HS-5 (cell line): ENCODE measurements at regions not wholly inside any gene's neighbourhood (a gene's known extent, or its start where the extent isn't known, plus 50 kb on each side); places are given as distances from the start of the nearest gene placed in this dataset.
"Not testable (repeated sequence)": the region's sequence is repeated elsewhere in the genome, so short reads cannot be mapped to it uniquely, and the experiment has no call there.

Source experiments
- DNase-seq: peaks from one replicate; pipeline ENCODE4 v3.0.0-alpha.2; 2012; ENCODE audit warnings: low read depth

DNA sequence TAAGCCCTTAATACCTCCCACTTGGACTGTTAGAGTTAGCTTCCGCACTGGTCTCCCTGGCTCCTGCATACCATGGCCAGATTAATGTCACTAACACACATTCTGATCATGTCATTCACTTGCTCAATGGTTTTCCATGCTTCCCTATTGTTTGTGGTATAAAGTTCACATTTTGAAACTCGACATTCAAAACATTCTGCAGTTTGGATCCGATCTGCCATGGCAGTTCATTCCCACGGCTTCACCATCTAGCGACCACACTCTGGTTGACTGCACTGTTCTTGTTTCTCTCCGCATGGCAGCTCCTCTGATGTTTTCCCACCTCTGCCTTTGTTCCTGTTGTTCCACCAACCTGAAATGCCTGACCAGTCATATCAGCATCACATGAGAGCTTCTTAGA is 87.4 kb upstream of the WAC start:
- DNase-seq: no peak

DNA sequence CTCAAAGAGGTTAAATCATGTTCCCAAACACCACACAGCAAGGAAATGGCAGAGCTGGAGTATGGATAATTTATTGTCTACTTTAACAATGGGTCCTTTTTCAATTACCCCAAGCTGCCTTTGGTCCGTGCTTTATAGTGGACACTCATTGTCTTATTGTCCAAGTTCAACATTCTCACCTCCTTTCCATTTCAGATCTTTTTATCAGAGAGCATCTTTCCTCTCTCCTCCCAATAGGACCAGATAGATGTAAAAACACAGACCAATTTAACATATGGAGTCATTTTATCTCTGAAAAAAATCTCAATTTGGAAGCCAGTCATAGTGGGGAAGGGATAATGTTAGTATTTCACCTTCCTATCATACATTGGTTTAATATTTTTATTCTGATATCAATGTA is 83.5 kb upstream of the WAC start:
- DNase-seq: no peak

DNA sequence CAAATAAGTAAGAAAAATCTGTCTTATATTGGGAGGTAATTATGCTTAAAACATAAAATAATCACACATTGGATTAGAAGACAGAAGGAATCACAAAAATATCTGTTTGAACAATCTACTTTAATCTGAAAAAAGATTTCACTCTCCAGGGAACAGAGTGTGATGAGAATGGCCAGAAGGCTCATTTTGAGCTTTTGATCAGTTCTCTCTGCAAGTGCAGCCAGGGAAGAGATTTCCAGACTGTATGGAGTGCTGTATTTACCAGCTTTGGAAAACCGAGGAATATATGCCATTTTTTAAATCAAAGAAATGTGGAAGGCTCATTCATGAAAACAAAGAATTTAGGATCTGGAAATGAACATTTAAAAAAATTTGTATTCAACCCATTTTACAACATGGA is 83.0 kb upstream of the WAC start:
- DNase-seq: no peak

DNA sequence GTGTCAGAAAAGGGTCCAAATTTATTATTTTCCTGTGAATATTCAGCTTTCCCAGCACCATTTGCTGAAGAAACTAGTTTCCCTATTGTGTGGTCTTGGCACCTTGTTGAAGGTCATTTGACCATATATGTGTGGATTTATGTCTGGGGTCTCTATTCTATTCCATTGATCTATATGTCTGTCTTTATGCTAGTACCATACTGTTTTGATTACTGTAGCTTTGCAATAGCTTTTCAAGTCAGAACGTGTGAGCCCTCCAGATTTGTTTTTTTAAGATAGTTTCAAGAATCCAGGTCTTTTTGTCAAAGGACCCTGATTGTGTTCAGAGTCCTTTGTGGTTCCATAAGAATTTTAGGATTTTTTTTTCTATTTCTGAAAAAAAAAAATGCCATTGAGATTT is 79.0 kb upstream of the WAC start:
- DNase-seq: no peak

DNA sequence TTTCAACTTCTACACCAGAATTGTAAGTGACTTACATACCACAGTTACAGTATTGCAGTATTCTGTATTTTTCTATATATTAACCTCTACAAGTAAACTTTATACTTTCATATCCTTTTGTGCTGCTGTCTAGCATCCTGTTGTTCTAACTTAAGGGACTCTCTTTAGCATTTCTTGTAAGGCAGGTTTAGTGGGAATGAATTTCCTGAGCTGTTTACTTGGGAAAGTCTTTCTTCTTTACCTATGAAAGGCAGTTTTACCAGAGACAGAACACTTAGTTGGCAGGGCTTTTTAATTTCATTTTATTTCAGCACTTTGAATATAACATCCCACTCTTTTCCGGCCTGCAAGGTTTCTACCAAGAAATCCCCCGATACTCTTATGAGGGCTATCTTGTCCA is 75.8 kb upstream of the WAC start:
- no peak for DNase-seq

DNA sequence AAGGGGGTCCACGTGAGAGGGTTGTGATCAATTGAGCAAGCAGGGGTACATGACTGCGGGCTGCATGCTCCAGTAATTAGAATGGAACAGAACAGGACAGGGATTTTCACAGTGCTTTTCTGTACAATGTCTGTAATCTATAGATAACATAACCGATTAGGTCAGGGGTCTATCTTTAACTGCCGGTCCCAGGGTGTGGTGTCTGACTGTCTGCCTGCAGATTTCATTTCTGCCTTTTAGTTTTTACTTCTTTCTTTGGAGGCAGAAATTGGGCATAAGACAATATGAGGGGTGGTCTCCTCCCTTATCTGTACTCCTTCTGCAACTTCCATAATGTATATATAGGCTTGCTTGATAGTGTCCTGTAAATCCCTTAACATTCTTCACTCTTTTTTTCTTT is 75.0 kb upstream of the WAC start:
- DNase-seq: not testable (repeated sequence)

DNA sequence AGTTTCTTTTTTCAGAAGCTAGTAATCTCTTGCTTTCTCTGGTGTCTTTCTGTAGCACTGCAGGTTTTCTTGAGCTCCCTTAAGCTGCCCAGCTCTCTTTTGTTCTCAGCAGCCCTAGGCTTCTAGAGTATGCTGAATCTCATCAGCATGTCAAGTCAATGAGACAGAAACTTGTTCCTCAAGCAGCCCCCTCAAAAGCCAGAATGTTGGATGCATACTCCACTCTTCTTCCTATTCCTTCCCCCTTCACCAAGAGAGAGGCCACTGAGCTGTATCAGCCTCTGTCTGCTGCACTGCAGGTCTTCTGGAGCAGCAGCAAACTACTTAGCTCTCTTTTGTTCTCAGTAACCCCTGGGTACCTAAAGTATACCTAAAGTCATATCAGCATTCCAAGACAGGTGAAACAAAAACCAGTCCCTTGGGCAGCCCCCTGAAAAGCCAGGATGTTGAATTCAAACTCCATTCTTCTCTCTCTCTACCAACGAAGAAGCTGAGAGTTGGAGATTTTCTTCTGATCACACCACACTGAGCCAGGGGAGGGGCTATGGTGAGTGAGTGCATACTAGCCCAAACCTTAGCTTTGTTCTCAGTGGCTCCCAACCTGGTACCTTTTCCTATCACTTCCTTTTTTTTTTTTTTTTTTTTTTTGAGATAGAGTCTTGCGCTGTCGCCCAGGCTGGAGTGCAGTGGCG is 73.3 kb upstream of the WAC start:
- DNase-seq: no peak

DNA sequence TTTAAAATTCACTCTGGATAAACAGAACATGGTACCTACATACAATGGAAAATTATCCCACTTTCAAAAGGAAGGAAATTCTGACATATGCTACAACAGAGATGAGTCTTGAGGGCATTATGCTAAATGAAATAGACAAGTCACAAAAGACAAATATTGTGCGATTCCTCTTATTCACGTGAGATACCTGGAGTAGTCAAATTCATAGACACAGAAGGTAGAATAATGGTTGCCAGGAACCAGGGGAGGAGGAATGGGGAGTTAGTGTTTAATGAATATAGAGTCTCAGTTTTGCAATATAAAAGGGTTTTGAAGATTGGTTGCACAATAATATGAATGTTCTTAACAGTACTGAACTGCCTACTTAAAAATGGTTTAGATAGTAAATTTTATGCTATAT is 69.8 kb upstream of the WAC start:
- no peak for DNase-seq

DNA sequence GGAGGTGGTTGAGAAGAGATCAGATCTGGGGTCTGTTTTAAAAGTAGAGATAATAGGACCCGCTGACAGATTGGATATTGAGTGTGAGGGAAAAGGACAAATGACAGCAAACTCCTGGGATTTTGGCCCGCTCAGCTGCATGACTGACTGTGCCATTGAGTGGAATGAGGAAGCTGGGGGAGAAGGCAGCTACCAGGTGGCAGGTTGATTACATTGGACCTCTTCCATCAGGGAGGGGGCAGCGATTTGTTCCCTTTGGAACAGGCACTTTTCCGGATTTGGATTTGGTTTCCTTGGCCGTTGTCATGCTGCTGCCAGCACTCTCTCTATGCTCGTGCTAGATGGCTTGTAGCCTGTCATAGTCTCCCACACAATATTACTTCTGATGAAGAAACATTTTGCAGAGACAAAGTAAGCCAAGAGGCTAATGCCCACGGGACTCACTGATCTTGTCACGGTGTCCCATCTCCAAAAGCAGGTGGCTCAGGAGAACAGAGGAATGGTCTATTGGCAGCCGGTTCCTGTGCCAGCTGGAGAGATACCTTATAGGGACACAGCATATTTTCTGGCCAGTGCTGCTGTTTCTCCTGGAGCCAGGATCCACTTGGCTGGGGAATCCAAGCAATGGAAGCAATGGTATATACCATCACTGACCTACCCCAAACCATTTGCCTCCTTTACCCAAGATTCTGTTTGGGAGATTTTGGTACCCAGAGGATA is 69.1 kb upstream of the WAC start:
- no peak for DNase-seq

DNA sequence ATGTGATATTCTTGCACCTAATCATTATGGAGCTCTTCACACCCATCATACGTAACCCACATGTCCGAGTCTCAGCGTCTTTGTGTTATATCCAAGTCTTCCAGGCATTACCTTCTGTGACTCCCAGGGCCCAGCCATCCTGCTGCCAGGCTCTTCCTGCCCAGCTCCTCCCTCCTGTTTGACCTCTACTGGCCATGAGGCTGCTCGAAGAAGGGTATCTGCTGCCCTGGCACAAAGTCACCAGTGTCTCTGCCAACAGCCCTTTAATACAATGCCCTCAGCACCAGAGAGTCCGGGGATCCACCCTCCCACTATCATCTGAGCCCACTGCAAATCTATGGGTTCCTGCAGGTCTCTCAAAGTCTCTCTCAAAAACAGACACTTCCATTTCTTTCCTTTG is 65.3 kb upstream of the WAC start:
- DNase-seq: no peak

DNA sequence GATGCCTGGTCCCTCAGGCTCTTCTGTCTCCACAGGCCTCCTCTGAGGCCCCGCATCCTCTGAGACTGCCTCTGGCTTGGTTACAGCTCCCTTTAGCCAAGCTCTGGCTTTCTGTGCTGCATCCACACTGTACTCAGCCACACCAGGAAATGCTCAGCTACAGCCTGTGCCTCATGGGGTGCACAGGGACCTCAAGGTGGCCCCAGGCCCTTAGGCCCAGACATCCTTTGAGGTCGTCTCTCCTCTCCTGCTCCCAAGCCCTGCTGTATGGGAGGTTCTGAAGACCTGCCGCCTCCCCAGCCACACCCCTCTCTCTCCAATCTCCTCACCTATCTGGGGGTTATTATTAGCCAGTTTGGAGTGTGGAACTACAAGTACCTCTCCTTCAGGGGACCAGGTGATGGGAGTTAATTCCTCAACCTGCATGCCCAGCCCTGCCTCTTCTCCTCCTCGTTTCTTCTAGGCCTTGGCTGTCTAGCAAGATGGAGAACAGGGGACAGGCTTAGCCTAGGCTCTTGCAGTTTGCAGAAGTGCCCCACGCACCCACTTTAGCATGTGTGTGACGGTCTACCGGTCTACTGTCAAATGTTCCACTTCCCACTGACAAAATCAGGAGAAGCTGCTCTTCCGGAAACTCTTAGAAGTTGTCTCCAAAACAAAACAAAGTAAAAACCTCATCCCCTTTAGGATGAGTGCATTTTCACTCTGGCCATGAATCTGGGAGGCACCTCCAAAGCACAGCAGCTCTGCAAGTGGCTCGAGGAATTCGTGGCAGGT is 64.0 kb upstream of the WAC start:
- DNase-seq: no peak

DNA sequence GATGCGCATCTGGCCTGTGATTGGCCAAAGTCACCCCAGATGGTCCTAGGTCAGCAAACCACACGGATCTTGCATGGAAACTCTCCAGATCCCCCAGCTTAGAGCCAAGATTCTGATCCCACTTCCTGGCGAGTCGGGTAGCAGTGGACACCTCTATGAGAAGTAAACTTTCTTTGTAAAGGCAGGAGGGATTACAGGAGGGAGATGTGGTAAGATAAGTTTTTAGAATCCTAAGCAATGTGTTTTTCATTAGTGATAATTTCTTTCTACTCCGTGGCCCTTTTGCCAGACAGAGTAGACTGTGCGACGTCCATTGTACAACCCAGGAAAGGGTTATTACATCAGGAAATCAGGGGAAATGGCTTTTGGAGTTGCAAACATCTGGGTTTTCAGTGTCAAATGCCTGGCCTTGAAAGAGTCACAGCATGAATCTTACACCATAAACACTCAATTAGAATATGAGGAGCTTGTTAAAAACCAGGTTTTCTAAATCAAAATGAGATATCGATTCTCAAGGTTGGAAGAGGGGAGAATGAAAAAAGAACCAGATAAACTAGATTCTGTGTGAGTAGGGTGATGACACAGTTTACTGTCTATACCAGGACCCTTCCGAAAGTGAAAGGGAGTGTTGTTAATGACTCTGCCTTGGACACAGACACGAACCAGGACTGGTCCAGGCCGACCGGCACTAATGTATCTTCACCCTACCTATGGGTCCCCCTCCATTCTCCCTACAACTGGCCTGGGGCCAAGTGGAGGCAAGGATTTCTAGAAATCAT is 61.9 kb upstream of the WAC start:
- no peak for DNase-seq

DNA sequence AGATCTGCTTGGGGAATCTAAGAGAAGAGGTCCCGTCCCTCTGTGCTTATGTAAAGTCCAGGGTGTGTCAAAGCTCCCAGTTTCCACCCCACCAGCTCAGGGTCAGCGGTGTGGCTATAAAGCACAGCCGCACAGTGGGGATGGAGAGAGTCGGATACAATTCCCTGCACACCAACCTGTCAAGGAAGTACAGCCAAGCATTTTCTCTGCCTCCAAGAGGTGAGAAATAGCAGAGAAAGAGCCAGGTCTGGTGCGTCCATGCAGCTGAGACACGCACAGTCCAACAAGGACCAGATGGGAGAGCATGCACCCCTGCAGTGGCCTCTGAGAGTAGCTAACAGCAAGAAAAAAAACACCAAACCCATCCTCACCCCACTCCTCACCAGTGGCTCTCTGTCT is 61.3 kb upstream of the WAC start:
- DNase-seq: no peak

DNA sequence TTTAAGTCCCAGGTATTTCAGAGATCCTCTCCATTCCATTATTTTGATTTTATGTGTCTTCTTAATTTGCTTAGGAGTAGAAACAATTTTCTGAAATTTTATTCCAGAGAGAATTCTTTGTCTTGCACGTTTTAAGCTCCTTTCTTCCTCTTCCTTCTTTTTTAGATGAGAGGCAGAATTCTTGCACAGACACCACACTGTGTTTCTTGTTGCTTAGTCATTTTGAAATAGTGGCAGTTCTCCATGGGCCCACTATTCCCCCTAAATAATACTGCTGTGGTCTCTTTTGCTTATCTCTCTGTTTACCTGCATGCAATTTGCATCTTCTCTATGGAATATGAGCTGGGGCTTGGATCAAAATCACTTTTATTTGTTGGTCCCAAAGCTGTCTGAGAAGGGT is 54.3 kb upstream of the WAC start:
- no peak for DNase-seq

DNA sequence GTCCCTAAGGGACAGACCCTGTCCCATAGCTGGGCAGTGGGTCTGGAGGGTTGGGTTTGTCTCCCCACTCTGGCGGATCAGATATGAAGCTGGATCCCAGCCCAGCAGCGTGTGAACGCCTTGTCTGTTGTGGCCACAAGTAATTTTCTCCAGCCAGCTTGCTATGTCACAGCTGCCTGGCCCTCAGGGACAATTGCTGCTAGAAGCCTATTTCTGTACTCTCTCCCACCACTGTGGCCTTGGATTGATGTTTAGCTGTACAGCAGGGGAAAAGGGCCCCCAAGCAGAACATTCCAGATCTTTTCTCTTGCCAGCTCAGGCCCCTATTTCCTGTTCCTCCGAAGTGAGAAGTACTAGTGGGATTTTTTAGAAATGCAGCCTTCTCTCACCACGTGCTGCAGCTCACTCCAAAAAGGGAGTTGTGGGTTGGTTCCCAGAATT is 53.5 kb upstream of the WAC start:
- no peak for DNase-seq

DNA sequence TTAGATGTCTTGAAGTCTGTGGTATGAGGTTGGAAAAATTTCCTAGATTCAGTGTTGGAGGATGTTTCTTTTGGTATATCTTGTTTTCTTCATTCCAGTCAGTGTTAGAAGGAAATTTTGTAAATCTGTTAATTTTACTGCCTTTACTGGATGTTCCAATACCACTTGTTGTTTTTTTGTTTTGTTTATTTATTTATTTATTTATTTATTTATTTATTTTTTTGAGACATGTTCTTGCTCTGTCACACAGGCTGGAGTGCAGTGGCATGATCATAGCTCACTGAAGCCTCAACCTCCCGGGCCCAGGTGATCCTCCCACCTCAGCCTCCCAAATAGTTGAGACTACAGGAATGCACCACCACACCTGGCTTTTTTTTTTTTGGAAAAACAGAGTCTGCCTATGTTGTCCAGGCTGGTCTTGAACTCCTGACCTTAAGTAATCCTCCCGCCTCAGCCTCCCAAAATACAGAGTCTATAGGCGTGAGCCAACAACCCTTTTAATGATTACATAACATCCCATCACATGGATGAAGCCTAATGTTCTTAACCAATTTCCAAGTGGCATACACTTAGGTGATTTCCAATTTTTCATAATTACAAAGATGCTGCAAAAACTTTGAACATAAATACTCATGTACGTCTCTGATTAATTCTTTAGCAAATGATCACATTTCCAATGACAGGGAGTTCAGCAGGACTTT is 52.8 kb upstream of the WAC start:
- no peak for DNase-seq

DNA sequence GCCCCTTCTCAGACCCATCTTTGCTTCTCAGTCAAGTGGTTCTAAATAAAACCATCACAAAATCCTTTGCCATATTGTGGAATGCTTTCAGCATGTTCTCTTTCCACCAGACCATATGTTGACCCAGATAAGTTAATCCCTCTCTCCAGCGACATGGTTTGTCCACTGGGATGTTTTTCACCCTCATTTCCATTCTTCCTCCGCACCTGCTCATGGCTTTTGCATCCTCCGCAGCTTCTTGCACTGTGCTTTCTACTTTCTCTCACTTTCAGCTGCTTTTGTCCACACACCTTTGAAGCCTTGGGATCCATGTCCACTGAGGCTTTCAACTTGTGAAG is 52.3 kb upstream of the WAC start:
- DNase-seq: no peak

DNA sequence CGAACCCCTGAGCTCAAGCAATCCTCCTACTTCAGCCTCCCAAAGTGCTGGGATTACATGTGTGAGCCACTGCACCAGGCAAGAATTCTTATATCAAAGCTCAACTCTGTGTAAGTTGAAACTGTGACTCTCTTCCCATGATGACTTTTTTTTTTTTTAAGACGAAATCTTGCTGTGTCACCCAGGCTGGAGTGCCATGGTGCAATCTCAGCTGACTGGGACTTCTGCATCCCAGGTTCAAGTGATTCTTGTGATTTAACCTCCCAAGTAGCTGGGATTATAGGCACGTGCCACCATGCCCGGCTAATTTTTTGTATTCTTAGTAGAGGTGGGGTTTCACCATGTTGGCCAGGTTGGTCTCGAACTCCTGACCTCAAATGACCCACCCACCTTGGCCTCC is 51.6 kb upstream of the WAC start:
- not testable (repeated sequence) for DNase-seq

DNA sequence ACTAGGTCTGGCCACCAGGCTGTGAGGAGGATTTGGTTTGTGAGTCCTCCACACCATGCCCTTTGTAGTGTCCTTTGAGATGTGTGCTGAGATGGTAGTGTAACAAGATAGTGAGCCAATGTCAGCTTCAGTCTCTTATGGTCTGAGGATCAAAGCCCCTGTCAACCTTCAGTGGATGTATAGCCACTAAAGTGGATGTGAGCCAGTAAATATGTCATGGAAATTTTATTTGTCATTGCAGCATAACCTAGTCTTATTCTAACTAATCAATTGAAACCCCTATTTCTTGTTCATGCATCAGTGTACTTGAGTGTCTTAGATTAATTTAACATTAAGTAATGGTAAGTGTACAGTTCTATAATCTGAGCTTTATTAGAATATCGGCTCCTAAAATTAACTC is 51.0 kb upstream of the WAC start:
- no peak for DNase-seq
